Fibroblast of skin of left quadriceps (primary cell): ENCODE measurements at regions not wholly inside any gene's neighbourhood (a gene's known extent, or its start where the extent isn't known, plus 50 kb on each side); places are given as distances from the start of the nearest gene placed in this dataset.

Source experiments
- DNase-seq, 2 experiments: peaks; one replicate each; pipeline ENCODE4 v3.0.0-alpha.2; 2013; ENCODE audit warnings: low read depth in 2 of 2

DNA sequence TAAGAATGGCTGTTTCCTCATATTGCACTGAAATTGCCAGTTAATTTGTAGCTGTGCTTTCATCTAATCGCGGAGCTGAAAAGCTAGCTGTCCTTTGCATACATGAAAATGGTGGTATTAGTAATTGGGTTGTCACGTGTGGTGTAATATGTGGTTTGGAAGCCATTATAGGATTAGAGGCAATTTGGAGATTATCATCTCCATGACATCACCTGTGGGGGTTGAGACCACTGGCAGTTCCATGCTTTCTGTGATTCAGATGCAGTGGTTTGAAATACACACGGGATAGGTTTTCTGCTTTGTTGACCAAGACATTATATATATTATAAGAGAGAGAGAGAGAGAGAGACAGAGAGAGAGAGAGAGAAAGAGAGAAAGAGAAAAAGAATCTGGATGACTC is 180.8 kb downstream of the RAB11FIP2 start:
- DNase-seq = no peak

- no peak for DNase-seq
Measured at GRCh38 chr10:117868151-117868550, 178.6 kb downstream of the RAB11FIP2 start.

DNA sequence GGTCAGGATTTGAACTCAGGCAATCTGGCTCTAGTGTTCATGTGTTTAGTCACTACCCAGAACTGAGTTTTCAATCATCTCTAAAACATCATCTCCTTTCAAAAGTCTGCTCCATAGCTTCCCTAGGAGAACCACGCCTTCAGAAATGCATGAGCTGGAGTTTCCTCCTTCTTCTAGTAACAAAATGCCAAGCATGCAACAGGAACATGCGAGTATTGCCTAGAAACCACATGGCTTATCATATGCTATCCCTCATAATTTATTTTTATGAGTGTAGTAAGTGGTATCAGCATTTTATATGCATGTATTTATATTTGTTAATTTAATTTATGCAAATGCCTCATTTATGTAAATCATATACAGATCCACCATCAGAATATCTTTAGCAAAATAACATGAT is 170.9 kb downstream of the RAB11FIP2 start:
- no peak for DNase-seq

GRCh38 chr10:117876210-117876609 is 170.5 kb downstream of the RAB11FIP2 start:
- DNase-seq = no peak

DNA sequence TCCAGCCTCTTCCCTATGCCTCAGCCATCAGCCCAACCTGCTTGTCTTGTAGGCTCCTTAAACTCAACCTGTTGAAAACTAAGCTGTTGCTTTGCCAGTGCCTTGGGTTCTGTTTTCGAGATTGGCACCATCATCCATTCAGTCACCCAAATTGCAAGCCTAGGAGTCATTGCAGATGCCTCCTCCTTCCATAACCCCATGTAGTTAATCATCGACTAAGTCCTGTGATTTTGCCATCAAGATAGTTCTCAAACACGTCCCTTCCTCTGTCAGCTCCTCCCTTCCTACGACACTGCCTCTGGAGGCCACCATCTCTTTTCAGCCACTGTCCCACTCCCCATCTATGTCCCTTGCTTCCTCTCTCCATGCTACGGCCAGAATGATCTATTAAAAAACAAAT is 168.1 kb downstream of the RAB11FIP2 start:
- DNase-seq = no peak

GRCh38 chr10:117884093-117884492 is 162.6 kb downstream of the RAB11FIP2 start:
- no peak for DNase-seq

- no peak for DNase-seq
Measured at GRCh38 chr10:117884592-117884991, 162.1 kb downstream of the RAB11FIP2 start.

GRCh38 chr10:117885206-117885829 is 161.4 kb downstream of the RAB11FIP2 start:
- no peak for DNase-seq

- no peak for DNase-seq
Measured at GRCh38 chr10:117886766-117887165, 160.0 kb downstream of the RAB11FIP2 start.

DNA sequence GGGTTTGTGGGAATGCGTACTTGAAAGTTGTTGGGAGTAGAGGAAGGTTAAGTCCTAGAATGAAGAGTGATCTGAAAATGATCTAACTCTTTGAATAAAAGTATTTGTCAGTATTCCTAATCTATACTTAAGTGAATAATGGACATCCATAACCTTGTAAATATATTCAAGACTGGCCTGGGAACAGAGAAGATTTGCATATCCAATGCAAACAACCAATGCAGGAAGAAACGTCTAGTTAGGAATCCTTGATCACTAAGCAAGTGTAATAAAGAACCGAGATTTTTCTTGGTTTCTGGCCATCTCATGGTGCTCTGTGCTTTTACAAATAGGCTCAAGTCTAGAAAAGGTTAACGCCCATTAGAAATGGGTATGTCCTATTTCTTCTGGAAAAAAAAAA is 157.1 kb downstream of the RAB11FIP2 start:
- DNase-seq = no peak

GRCh38 chr10:117892681-117893220 is 154.0 kb downstream of the RAB11FIP2 start:
- no peak for DNase-seq

DNA sequence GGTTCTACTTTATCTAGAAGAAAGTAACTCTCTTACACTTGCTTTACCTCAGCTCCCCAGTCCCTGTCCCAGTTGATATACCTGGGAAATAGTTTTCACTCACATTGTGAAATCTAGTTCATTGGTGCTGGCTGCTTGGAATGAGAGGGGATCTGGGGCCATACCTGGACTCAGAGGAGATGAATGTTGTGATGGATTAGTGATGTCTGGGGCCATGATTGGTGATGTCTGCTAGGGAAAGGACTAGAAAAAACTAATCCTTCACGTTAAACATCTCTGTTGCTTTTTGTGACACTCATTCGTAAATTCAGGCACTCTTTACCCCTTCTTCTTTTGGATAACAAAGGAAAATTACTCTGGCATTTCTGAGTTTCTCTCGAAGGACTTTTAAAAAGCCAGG is 152.4 kb downstream of the RAB11FIP2 start:
- no peak for DNase-seq

- no peak for DNase-seq
Measured at GRCh38 chr10:117896517-117896916, 150.2 kb downstream of the RAB11FIP2 start.

GRCh38 chr10:117899181-117899683 is 147.5 kb downstream of the RAB11FIP2 start:
- DNase-seq = no peak

DNA sequence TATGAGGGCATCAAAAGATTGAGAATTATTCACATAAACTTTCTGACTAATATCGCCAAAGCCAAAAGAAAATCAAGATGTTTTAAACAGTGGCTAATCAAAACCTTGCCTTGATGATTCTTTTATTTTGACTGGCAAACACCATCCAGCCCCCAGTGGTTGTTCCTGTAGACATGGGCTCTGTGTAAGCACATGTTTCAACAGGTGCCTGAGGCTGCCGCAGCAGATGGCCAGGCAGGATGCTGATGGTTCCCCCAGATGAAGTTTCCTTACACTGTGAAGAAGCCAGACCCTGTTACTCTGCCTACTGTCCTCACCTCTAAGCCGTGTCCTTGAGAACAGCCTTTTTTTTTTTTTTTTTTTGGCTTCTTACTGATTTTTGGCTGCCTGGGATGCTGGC is 146.5 kb downstream of the RAB11FIP2 start:
- no peak for DNase-seq

DNA sequence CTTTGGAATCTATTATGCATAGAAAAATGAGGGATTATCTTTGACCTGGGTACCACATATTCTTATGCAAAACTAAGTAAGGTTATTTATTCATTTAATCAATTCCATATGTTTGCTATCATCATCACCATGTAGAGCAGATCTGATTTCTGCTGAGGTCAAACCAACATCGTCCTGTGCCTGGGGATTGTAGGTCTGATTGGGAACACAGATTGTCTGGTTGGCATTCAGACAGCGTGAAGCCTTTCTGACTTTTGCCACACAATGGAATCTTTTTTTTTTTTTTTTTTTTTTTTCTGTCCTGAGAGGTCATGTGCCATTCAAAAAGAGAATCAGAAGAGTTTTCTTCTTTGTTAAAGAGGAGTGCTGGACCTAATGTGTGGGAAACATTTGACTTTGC is 142.9 kb downstream of the RAB11FIP2 start:
- DNase-seq = no peak

DNA sequence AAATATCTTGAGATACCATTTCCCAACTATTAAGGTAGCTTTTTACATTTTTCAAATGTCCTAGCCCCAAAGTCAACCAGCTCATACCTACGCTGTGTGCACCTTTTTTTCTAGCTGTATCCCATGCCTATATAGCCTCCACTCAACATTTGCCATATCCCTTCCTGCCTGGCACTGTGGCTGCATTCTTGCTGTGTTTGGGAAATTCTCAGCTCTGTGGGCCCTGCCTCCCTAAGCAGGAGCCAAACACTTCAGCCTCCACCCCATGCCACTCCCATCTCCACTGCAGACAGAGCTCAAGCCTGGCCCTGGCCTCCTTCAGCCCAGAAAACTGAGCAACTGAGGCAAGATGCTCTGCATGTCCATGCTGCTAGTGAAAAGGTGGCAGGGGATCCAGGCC is 141.3 kb downstream of the RAB11FIP2 start:
- no peak for DNase-seq

GRCh38 chr10:117911684-117912083 is 135.1 kb downstream of the RAB11FIP2 start:
- no peak for DNase-seq

GRCh38 chr10:117914334-117914733 is 132.4 kb downstream of the RAB11FIP2 start:
- no peak for DNase-seq

GRCh38 chr10:117920956-117921355 is 125.8 kb downstream of the RAB11FIP2 start:
- DNase-seq = no peak

DNA sequence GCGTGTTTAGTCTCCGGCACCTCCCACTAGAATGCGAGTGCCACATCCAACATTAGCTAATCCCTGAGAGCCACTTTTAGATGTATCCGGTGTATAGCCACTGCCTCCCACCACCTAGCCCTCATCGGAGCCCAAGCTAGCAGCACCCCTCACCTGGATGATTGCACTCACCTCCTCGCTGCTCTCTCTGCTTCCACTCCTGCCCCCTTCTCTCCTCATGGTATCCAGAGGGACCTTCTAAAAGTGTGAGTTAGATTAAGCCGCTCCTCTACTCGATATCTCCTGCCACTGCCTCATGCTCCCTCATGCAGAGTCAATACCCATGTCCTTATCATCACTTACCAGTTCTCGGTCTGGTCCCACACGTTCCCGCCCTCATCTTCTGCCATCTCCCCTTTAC is 125.3 kb downstream of the RAB11FIP2 start:
- DNase-seq = no peak

GRCh38 chr10:117924820-117925219 is 121.9 kb downstream of the RAB11FIP2 start:
- DNase-seq = no peak

DNA sequence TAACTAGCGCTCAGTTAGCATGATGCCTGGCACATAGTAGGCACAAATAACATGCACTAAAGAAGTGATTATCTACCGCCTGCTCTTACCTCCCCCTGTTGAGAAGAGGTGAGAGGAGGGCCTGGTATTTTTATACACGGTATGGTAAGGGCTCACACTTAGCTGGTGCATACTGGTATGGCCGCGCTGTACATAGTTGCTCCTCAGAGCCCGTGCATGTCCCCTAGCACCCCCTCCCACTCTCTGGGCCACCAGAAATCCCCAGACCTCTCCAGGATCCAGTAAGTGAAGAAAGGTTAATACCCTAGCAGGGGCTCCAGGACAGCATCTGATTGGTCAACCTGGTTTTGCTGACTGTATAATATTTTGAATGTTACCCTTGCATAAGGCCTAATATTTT is 121.4 kb downstream of the RAB11FIP2 start:
- no peak for DNase-seq

- DNase-seq = no peak
Measured at GRCh38 chr10:117926491-117926890, 120.2 kb downstream of the RAB11FIP2 start.
